Coronary artery (tissue), 2 donors: ENCODE measurements at regions not wholly inside any gene's neighbourhood (a gene's known extent, or its start where the extent isn't known, plus 50 kb on each side); places are given as distances from the start of the nearest gene placed in this dataset.
"Not testable (repeated sequence)": the region's sequence is repeated elsewhere in the genome, so short reads cannot be mapped to it uniquely, and the experiment has no call there.

Experiments used
- DNase-seq: peaks from one replicate; pipeline ENCODE4 v3.0.0-alpha.2; 2017; ENCODE audit warnings: low spot score
- H3K27ac ChIP-seq, 2 donors: fragments of 200-600 bp; sonication (generic); one replicate each; pipeline ENCODE4 v1.5.1; 2016 to 2019
- H3K4me3 ChIP-seq: fragments of 200-600 bp; sonication (generic); 2 replicates; pipeline ENCODE4 v1.5.1; 2016; ENCODE audit warnings: mild to moderate bottlenecking, moderate library complexity
- CTCF ChIP-seq: fragments of 200-600 bp; sonication (generic); IDR thresholded peaks from one replicate; pipeline ENCODE4 v1.5.1; 2019; ENCODE audit warnings: antibody characterized with exemption

- peak; percentile 62 for DNase-seq
- Histone ChIP-seq H3K27ac (no peak overlapping the region), H3K4me3 (no peak overlapping the region)
- no peak for TF ChIP-seq CTCF
These were observed 169.8 kb downstream of the POTEB3 start for GRCh38 chr15:21270474-21270873.

GRCh38 chr15:21269673-21270072 is 170.6 kb downstream of the POTEB3 start:
- DNase-seq, H3K27ac ChIP-seq: not testable (repeated sequence)

GRCh38 chr15:21269121-21269520 is 171.2 kb downstream of the POTEB3 start:
- DNase-seq, result no peak
- no peak overlapping the region for H3K27ac ChIP-seq
- TF ChIP-seq CTCF, result no peak

More at GRCh38 chr15:21269673-21270072, 170.6 kb downstream of the POTEB3 start:
- not testable (repeated sequence) for H3K4me3 ChIP-seq

GRCh38 chr15:21268436-21268940 is 171.8 kb downstream of the POTEB3 start:
- DNase-seq, result no peak
- no peak overlapping the region for H3K4me3 ChIP-seq
- H3K27ac ChIP-seq, result no peak overlapping the region
- no peak for TF ChIP-seq CTCF

More at GRCh38 chr15:21269121-21269520, 171.2 kb downstream of the POTEB3 start:
- H3K4me3 ChIP-seq, result no peak overlapping the region

GRCh38 chr15:21267671-21268395 is 172.5 kb downstream of the POTEB3 start:
- H3K4me3 ChIP-seq, result no peak overlapping the region
- no peak for DNase-seq
- H3K27ac ChIP-seq, result no peak overlapping the region
- no peak for TF ChIP-seq CTCF

- H3K27ac ChIP-seq, result no peak overlapping the region
- no peak for TF ChIP-seq CTCF
- no peak overlapping the region for H3K4me3 ChIP-seq
- DNase-seq, result no peak
These were observed 173.1 kb downstream of the POTEB3 start for GRCh38 chr15:21267226-21267625.

- DNase-seq, H3K27ac ChIP-seq, H3K4me3 ChIP-seq: not testable (repeated sequence)
These were observed 174.7 kb downstream of the POTEB3 start for GRCh38 chr15:21265628-21266027.

GRCh38 chr15:21262851-21263425 is 177.4 kb downstream of the POTEB3 start:
- no peak for TF ChIP-seq CTCF
- no peak for DNase-seq
- H3K27ac ChIP-seq, result no peak overlapping the region
- H3K4me3 ChIP-seq, result no peak overlapping the region
